ENCODE measurements at regions not wholly inside any gene's neighbourhood (a gene's known extent, or its start where the extent isn't known, plus 50 kb on each side); places are given as distances from the start of the nearest gene placed in this dataset.

GRCh38 chr12:18998343-18999261 lies 130.9 kb upstream of the PLEKHA5 start:
- H4K5ac ChIP-seq (ENCODE audit: insufficient read length, low read depth, low read length) = no peak overlapping the region
- H3K27me3 ChIP-seq (replicated peaks in 1 of 4; ENCODE audit: control insufficient read depth in 3 of 4, extremely low read depth in 1 of 4, insufficient read depth in 3 of 4, low read length in 3 of 4) = no peaks in the 10 kb centered on the region
- no peak for DNase-seq (ENCODE audit: low read depth in 1 of 2, low spot score in 2 of 2)
- H3K23me2 ChIP-seq (ENCODE audit: low read depth, low read length) = no peaks in the 10 kb centered on the region
- no peak overlapping the region for H3K4me3 ChIP-seq (ENCODE audit: extremely low read depth in 1 of 4, insufficient read depth in 2 of 4, low read depth in 3 of 4, low read length in 4 of 4)
- no peak overlapping the region for H3K9ac ChIP-seq (replicated peaks in 1 of 4; ENCODE audit: extremely low read depth in 1 of 4, low read depth in 3 of 4, low read length in 3 of 4)
- H2AFZ ChIP-seq (ENCODE audit: low read length) = no peak overlapping the region
- H4K91ac ChIP-seq (replicated peaks; ENCODE audit: insufficient read length, low read length) = no peak overlapping the region
- no peak overlapping the region for H3K18ac ChIP-seq (ENCODE audit: extremely low read depth, low read length)
- H3K9me3 ChIP-seq (ENCODE audit: insufficient read depth in 2 of 2, low read depth in 1 of 2, low read length in 1 of 2) = no peaks in the 10 kb centered on the region
- no peaks in the 10 kb centered on the region for H4K20me1 ChIP-seq (replicated peaks in 1 of 2; ENCODE audit: control insufficient read depth in 1 of 2, insufficient read depth in 2 of 2, low read length in 2 of 2)
- peaks cover 0 to 12% (median 5%) of the 10 kb centered on the region in 4 experiments; a peak in 5 of 7 replicates for H3K4me1 ChIP-seq (replicated peaks in 1 of 4; ENCODE audit: control insufficient read depth in 3 of 4, insufficient read depth in 4 of 4, low read length in 3 of 4)
- no peak overlapping the region for H4K8ac ChIP-seq (ENCODE audit: extremely low read depth, insufficient read depth, low read length)
- 94% methylated on average over 9 of the region's 9 CpGs; no CpG with 5 or more reads in 1 of the 2 experiments for WGBS, 2 experiments (ENCODE audit: extremely low coverage in 1 of 2, insufficient coverage in 1 of 2, insufficient read length in 1 of 2, insufficient replicate concordance in 2 of 2, low coverage in 1 of 2, low lambda C conversion rate in 2 of 2, missing lambda C conversion rate in 1 of 2)
- H3K4me2 ChIP-seq (ENCODE audit: insufficient read depth in 1 of 2, low read depth in 2 of 2, low read length in 2 of 2) = no peak overlapping the region
- H3K23ac ChIP-seq (ENCODE audit: insufficient read length) = no peak overlapping the region
- H3K14ac ChIP-seq (ENCODE audit: insufficient read length) = no peak overlapping the region
- ChIA-PET CTCF (ENCODE audit: partially characterized antibody) (no interaction called here), POLR2A (ENCODE audit: partially characterized antibody) (no interaction called here)
- no peaks in the 10 kb centered on the region for H3K36me3 ChIP-seq (ENCODE audit: control insufficient read depth in 2 of 4, insufficient read depth in 4 of 4, low read length in 3 of 4)
- H2BK20ac ChIP-seq (ENCODE audit: low read length) = no peak overlapping the region
- H2AK5ac ChIP-seq (ENCODE audit: low read depth, low read length) = no peak overlapping the region
- no peak overlapping the region for H3K56ac ChIP-seq (replicated peaks; ENCODE audit: insufficient read length, low read depth, low read length)
- H2BK120ac ChIP-seq (replicated peaks; ENCODE audit: low read depth, low read length) = no peak overlapping the region
- H3K4ac ChIP-seq (replicated peaks; ENCODE audit: insufficient read length, low read depth, low read length) = no peak overlapping the region
- no peak for FAIRE-seq
- H2BK12ac ChIP-seq (ENCODE audit: low read depth, low read length) = no peak overlapping the region; the same call in 1 of the 2 replicates
- no peaks in the 10 kb centered on the region for H3K79me1 ChIP-seq (ENCODE audit: low read depth, low read length)
- no peaks in the 10 kb centered on the region for H3K79me2 ChIP-seq (ENCODE audit: control insufficient read depth in 1 of 2, insufficient read depth in 2 of 2, low read length in 2 of 2)
- H2BK15ac ChIP-seq (ENCODE audit: low read length) = no peak overlapping the region
- H3K27ac ChIP-seq (ENCODE audit: low read depth, low read length) = no peak overlapping the region
- no peak overlapping the region for H2BK5ac ChIP-seq (ENCODE audit: low read depth, low read length)
- TF ChIP-seq RXRA (IDR thresholded peaks at IDR 0.05; ENCODE audit: insufficient read depth, low read depth, low read length) (no peak), BCL11A (IDR thresholded peaks at IDR 0.05; ENCODE audit: low read depth in 2 of 2, low read length in 2 of 2) (no peak), JUN (IDR thresholded peaks at IDR 0.05; ENCODE audit: low read depth, low read length) (no peak), RNF2 (IDR thresholded peaks at IDR 0.05; ENCODE audit: borderline replicate concordance, low read depth, low read length, missing control alignments, poor library complexity, severe bottlenecking) (no peak), KDM1A (IDR thresholded peaks at IDR 0.05; ENCODE audit: borderline replicate concordance, low read length) (no peak), SIRT6 (IDR thresholded peaks at IDR 0.05; ENCODE audit: low read length) (no peak), EP300 (IDR thresholded peaks at IDR 0.05; ENCODE audit: borderline replicate concordance in 1 of 2, low read depth in 2 of 2, low read length in 2 of 2) (no peak), HDAC6 (IDR thresholded peaks at IDR 0.05; ENCODE audit: low read depth, low read length) (no peak), CHD2 (IDR thresholded peaks at IDR 0.05; ENCODE audit: low read length) (no peak), TCF12 (IDR thresholded peaks at IDR 0.05; ENCODE audit: low read depth, low read length) (no peak), ATF2 (IDR thresholded peaks at IDR 0.05; ENCODE audit: low read length) (no peak)

Data from H1 (cell line).